ENCODE measurements at regions not wholly inside any gene's neighbourhood (a gene's known extent, or its start where the extent isn't known, plus 50 kb on each side); places are given as distances from the start of the nearest gene placed in this dataset.

GRCh38 chr13:97058391-97058790, 64.1 kb upstream of the OXGR1 start:
- TF ChIP-seq POLR2A (IDR thresholded peaks at IDR 0.05) (no peak), CTCF (IDR thresholded peaks at IDR 0.05) (no peak)

All from uterus (tissue), 2 donors.